ENCODE measurements at regions not wholly inside any gene's neighbourhood (a gene's known extent, or its start where the extent isn't known, plus 50 kb on each side); places are given as distances from the start of the nearest gene placed in this dataset.

GRCh38 chr14:52185178-52185577, 82.3 kb upstream of the PTGDR start:
- TF ChIP-seq CTCF (conservative IDR thresholded peaks at IDR 0.05; ENCODE audit: low read length): no peak
- no peak for TF ChIP-seq EZH2phosphoT487 (IDR thresholded peaks at IDR 0.05; ENCODE audit: borderline replicate concordance)
